ENCODE measurements at regions not wholly inside any gene's neighbourhood (a gene's known extent, or its start where the extent isn't known, plus 50 kb on each side); places are given as distances from the start of the nearest gene placed in this dataset.

- TF ChIP-seq CTCF (conservative IDR thresholded peaks at IDR 0.05) (no peak), ZFX (IDR thresholded peaks at IDR 0.05) (no peak)
- H3K27ac ChIP-seq = no peak overlapping the region
Measured at GRCh38 chr10:2401459-2401858, 664.1 kb upstream of the ADARB2 start.

GRCh38 chr10:2399482-2399881 lies 662.2 kb upstream of the ADARB2 start:
- TF ChIP-seq ZFX (IDR thresholded peaks at IDR 0.05) = no peak
- TF ChIP-seq CTCF (conservative IDR thresholded peaks at IDR 0.05) = no peak
- H3K27ac ChIP-seq = no peak overlapping the region

DNA sequence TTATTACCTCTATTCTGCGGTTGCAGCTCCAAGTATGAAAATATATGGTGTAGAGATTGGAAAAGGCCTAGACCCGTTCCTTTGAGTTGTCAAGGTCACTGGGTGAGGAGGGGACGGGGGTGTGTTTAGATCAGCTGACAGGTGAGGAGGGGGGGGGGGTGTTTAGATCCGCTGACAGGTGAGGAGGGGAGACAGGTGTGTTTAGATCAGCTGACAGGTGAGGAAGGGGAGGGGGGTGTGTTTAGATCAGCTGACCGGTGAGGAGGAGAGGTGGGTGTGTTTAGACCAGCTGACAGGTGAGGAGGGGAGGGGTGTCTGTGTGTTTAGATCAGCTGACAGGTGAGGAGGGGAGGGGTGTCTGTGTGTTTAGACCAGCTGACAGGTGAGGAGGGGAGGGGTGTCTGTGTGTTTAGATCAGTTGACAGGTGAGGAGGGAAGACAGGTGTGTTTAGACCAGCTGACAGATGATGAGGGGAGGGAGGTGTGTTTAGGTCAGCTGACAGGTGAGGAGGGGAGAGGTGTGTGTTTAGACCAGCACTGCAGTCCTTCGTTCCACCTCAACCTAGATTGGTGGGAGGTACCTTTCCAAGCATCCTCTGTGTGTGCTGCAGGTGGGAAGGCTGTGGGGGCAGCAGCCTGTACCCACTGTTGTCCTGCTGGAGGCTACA lies 655.0 kb upstream of the ADARB2 start:
- H3K27ac ChIP-seq = no peak overlapping the region
- TF ChIP-seq CTCF (conservative IDR thresholded peaks at IDR 0.05) = no peak
- no peak for TF ChIP-seq ZFX (IDR thresholded peaks at IDR 0.05)

DNA sequence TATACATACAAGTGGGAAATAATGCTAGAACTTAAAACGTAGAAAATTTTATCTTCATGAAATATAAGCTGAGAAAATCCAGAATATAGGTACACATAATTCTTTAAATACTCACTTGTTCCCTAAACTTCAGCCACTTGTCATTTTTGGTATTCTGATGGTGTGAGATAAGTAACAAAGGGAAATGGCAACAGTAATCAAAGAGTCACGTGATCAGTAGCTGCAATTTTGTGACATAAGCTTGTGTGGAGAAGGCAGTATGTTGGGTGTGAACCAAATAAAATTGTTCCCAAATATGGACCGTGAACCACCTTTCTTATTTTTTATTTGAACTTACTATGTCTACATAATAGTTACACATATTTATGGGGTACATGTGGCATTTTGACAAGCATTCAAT lies 650.3 kb upstream of the ADARB2 start:
- TF ChIP-seq CTCF (conservative IDR thresholded peaks at IDR 0.05) (no peak), ZFX (IDR thresholded peaks at IDR 0.05) (no peak)

DNA sequence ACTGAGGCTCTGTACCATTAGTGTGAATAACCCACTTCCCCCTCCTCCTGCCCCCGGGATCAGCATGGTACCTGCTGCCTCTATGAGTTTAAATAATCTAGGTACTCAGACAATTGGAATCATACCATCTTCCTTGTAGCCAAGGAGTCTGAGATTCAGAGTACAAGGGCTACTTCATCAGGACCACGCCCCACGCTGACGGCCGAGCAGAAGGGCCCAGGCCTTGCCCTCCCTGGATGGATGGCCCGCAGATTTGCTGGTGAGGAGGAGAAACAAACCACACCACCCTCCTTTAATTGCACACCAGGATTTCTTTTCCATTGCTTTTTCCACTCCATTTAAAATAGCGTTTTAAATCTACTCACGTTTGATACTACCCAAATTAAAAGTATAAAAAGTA lies 649.9 kb upstream of the ADARB2 start:
- TF ChIP-seq ZFX (IDR thresholded peaks at IDR 0.05) (no peak), CTCF (conservative IDR thresholded peaks at IDR 0.05) (no peak)

More for the DNA sequence above, 650.3 kb upstream of the ADARB2 start:
- H3K27ac ChIP-seq = no peak overlapping the region

GRCh38 chr10:2380218-2380617 lies 642.9 kb upstream of the ADARB2 start:
- H3K27ac ChIP-seq = no peak overlapping the region
- TF ChIP-seq CTCF (conservative IDR thresholded peaks at IDR 0.05) (no peak), ZFX (IDR thresholded peaks at IDR 0.05) (no peak)

More for the DNA sequence above, 649.9 kb upstream of the ADARB2 start:
- no peak overlapping the region for H3K27ac ChIP-seq

- H3K27ac ChIP-seq = no peak overlapping the region
- TF ChIP-seq CTCF (conservative IDR thresholded peaks at IDR 0.05) (no peak), ZFX (IDR thresholded peaks at IDR 0.05) (no peak)
Measured at GRCh38 chr10:2367083-2367482, 629.8 kb upstream of the ADARB2 start.

Data from C4-2B (cell line).